Tibial nerve (tissue), 4 donors: ENCODE measurements at regions not wholly inside any gene's neighbourhood (a gene's known extent, or its start where the extent isn't known, plus 50 kb on each side); places are given as distances from the start of the nearest gene placed in this dataset.

Experiments used
- DNase-seq, 2 donors: peaks; one replicate each; pipeline ENCODE4 v3.0.0-alpha.2; 2019; ENCODE audit warnings: low spot score in 2 of 2
- H3K27ac ChIP-seq, 4 donors: fragments of 200-600 bp; sonication (generic) in 3 of 4; one replicate each; pipeline ENCODE4 v1.5.1; 2017 to 2019; ENCODE audit warnings: mild to moderate bottlenecking in 1 of 4
- H3K27me3 ChIP-seq, 2 donors: fragments of 200-600 bp; sonication (generic) in 1 of 2; one replicate each; pipeline versions ENCODE4 v1.5.1 to v1.6.0; 2017 to 2019
- H3K36me3 ChIP-seq, 3 donors: fragments of 200-600 bp; sonication (generic); one replicate each; pipeline ENCODE4 v1.5.1; 2018 to 2019
- H3K4me1 ChIP-seq, 4 donors: fragments of 200-600 bp; sonication (generic) in 3 of 4; one replicate each; pipeline ENCODE4 v1.5.1; 2017 to 2019
- H3K4me3 ChIP-seq, 4 donors: fragments of 200-600 bp; sonication (generic) in 3 of 4; one replicate each; pipeline ENCODE4 v1.5.1; 2017 to 2019; ENCODE audit warnings: mild to moderate bottlenecking in 1 of 4, moderate library complexity in 1 of 4
- H3K9me3 ChIP-seq, 4 donors: fragments of 200-600 bp; sonication (generic) in 3 of 4; one replicate each; pipeline ENCODE4 v1.5.1; 2017 to 2019
- EP300 ChIP-seq, 2 donors: sonication (generic); formaldehyde crosslinking; IDR thresholded peaks; one replicate each; pipeline ENCODE4 v1.6.1; 2017; ENCODE audit warnings: antibody characterized with exemption in 2 of 2, mild to moderate bottlenecking in 1 of 2
- POLR2A ChIP-seq, 2 donors: fragments of 450-650 bp; IDR thresholded peaks; one replicate each; pipeline ENCODE4 v1.6.1; 2017; ENCODE audit warnings: antibody characterized with exemption in 2 of 2, mild to moderate bottlenecking in 2 of 2, moderate library complexity in 2 of 2
- WGBS, 2 donors: methylation state at CpG; one replicate each; pipeline ENCODE4 v1.1.5; 2018; 5-methylcytosine and 5-hydroxymethylcytosine counted together
- TF ChIP-seq, protein P1 (sequence below), 5 experiments: fragments of 200-600 bp in 3 of 5; fragments of 450-650 bp in 2 of 5; sonication (generic) in 3 of 5; IDR thresholded peaks; one replicate each; pipeline ENCODE4 v1.5.1; 2016 to 2019; ENCODE audit warnings: antibody characterized with exemption in 5 of 5, mild to moderate bottlenecking in 3 of 5, moderate library complexity in 2 of 5

DNA sequence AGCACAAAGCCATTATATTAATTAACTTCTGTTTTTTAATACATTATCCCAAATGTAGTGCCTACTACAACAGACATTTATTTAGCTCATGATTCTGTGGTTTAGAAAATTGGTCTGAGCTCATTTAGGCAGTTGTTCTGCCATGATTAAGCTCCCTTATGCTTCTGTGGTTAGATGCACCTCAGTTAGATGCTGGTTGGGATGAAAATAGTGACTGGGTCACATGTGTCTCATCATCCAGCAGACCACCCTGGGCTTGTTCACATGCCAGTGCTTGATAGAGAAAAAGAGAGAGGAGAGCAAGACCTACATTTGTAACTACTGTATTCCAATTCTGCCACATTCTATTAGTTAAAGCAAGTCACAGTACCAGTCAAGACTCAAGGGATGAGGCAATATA lies 376.4 kb upstream of the GNPDA2 start:
- Histone ChIP-seq H3K36me3 (no peaks in the 10 kb centered on the region), H3K27ac (no peak overlapping the region), H3K9me3 (peaks cover 0 to 10% (median 1%) of the 10 kb centered on the region in 4 donors), H3K27me3 (no peaks in the 10 kb centered on the region), H3K4me3 (no peak overlapping the region), H3K4me1 (no peaks in the 10 kb centered on the region)
- TF ChIP-seq, protein P1, sequence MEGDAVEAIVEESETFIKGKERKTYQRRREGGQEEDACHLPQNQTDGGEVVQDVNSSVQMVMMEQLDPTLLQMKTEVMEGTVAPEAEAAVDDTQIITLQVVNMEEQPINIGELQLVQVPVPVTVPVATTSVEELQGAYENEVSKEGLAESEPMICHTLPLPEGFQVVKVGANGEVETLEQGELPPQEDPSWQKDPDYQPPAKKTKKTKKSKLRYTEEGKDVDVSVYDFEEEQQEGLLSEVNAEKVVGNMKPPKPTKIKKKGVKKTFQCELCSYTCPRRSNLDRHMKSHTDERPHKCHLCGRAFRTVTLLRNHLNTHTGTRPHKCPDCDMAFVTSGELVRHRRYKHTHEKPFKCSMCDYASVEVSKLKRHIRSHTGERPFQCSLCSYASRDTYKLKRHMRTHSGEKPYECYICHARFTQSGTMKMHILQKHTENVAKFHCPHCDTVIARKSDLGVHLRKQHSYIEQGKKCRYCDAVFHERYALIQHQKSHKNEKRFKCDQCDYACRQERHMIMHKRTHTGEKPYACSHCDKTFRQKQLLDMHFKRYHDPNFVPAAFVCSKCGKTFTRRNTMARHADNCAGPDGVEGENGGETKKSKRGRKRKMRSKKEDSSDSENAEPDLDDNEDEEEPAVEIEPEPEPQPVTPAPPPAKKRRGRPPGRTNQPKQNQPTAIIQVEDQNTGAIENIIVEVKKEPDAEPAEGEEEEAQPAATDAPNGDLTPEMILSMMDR (IDR thresholded peaks at IDR 0.05) = no peak
- no peak for TF ChIP-seq EP300 (IDR thresholded peaks at IDR 0.05)
- TF ChIP-seq POLR2A (IDR thresholded peaks at IDR 0.05) = no peak
- no peak for DNase-seq

DNA sequence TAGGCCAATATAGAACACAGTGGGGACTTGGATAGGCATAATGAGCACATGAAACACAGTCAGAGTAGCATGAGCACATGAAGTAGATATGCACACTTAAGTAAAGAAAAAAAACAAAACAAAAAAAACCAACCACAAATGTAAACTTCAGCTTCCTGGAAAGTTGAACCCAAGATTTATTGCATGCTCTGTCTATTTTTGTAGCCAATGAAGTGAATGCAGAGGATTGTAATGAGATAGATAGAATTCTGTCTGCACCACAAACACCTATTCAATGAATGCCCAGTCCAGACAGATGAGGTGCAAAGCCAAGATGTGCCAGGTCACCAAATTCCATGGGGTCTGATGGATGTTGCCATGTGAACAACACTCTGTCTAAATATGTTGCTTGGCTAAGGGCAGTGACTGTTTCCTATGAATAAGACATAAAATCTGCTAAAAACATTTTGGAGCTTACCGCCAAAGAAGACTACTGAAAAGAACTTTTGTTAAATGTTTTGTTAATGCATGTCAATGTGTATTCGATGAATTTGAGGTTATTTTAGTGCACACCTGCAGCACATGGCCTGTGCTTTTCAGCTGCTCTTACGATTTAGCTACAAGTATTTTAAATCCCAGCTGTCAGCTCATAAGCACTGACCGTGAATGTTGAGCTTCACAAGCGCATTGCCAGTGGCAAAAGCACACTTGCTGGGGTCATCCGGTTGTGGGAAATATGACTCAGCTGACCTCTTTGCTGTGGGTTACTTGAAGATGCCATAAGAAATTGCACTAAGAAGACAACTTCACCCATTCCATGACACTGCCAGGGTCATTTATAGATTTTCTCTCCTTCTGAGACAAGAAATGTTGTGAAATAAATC lies 374.8 kb upstream of the GNPDA2 start:
- DNase-seq = no peak
- peaks cover 0 to 3% (median under 1%) of the 10 kb centered on the region in 4 donors for H3K9me3 ChIP-seq
- no peaks in the 10 kb centered on the region for H3K36me3 ChIP-seq
- no peaks in the 10 kb centered on the region for H3K27me3 ChIP-seq
- TF ChIP-seq EP300 (IDR thresholded peaks at IDR 0.05) (no peak), POLR2A (IDR thresholded peaks at IDR 0.05) (no peak)
- TF ChIP-seq, protein P1 (IDR thresholded peaks at IDR 0.05) = no peak
- no peaks in the 10 kb centered on the region for H3K4me1 ChIP-seq
- H3K27ac ChIP-seq = no peak overlapping the region
- WGBS, 2 donors = 29 to 37% methylated on average over 6 of the region's 6 CpGs
- H3K4me3 ChIP-seq = no peak overlapping the region

DNA sequence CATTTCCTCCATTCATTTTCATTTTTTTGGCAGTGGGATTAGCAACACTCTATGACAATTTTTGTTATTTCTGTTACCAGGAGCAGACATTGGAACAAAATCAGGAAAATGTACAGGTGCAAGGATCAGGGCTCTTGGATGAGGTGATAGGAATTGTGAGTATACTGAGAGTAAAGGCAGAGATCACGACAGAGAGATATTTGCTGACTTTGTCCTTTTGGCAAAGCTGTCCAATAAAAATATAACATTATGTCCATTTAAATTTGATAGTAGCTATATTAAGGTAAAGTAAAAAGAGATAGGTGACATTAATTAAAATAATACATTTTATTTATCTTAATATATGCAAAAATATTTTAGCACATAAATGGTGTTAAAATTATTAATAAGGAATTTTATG lies 373.1 kb upstream of the GNPDA2 start:
- no peak overlapping the region for H3K4me3 ChIP-seq
- no peaks in the 10 kb centered on the region for H3K36me3 ChIP-seq
- TF ChIP-seq EP300 (IDR thresholded peaks at IDR 0.05) = no peak
- no peaks in the 10 kb centered on the region for H3K4me1 ChIP-seq
- 82 to 84% methylated on average over 1 of the region's 1 CpG for WGBS, 2 donors
- DNase-seq = no peak
- no peak overlapping the region for H3K27ac ChIP-seq
- peaks cover 0 to 3% (median 0%) of the 10 kb centered on the region in 4 donors for H3K9me3 ChIP-seq
- H3K27me3 ChIP-seq = no peaks in the 10 kb centered on the region

DNA sequence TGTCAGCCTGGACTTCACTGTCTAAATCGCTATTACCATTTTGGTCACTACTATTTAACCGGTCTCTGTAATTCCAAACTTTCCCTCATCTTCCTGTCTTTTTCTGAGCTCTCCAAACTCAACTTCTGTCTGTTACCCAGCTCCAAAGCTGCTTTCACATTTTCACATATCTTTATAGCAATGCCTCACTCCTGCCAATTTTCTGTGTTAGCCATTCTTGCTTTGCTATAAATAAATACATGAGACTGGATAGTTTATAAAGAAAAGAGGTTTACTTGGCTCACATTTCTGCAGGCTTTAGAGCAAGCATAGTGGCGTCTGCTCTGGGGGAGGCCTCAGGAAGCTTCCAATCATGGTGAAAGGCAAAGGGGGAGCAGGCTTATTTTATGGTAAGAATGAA lies 368.3 kb upstream of the GNPDA2 start:
- DNase-seq = no peak
- TF ChIP-seq EP300 (IDR thresholded peaks at IDR 0.05) (no peak), POLR2A (IDR thresholded peaks at IDR 0.05) (no peak)
- TF ChIP-seq, protein P1 (IDR thresholded peaks at IDR 0.05) = no peak
- Histone ChIP-seq H3K4me1 (no peaks in the 10 kb centered on the region), H3K27ac (no peak overlapping the region), H3K9me3 (peaks cover 0 to 15% (median 1%) of the 10 kb centered on the region in 4 donors), H3K4me3 (no peak overlapping the region), H3K27me3 (no peaks in the 10 kb centered on the region), H3K36me3 (no peaks in the 10 kb centered on the region)
- 78 to 94% methylated on average over 3 of the region's 3 CpGs for WGBS, 2 donors

DNA sequence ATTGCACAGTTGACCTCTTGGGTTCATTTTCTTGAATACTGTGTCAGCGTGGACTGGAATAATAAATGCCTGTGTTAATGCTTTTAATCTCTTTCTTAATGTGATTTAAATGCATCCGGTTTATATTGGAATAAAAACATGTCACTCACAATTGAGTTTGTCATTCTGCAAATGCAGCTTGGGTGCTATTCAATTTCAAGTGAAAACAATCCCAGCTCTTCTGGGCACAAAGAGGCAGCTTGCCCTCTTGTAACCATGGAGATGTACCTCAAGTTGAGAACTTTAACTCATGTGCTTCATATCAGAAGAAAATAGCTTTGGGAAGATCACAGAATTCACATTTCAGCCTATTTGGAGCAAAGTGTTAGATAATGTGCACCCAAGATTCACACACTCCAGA lies 355.7 kb upstream of the GNPDA2 start:
- H3K9me3 ChIP-seq = peaks cover 0 to 10% (median 0%) of the 10 kb centered on the region in 4 donors
- TF ChIP-seq, protein P1 (IDR thresholded peaks at IDR 0.05) = no peak
- TF ChIP-seq POLR2A (IDR thresholded peaks at IDR 0.05) (no peak), EP300 (IDR thresholded peaks at IDR 0.05) (no peak)

More for the DNA sequence above, 355.7 kb upstream of the GNPDA2 start:
- H3K36me3 ChIP-seq = no peaks in the 10 kb centered on the region
- DNase-seq = no peak
- no peaks in the 10 kb centered on the region for H3K4me1 ChIP-seq
- no peak overlapping the region for H3K4me3 ChIP-seq
- no peak overlapping the region for H3K27ac ChIP-seq
- no peaks in the 10 kb centered on the region for H3K27me3 ChIP-seq
- WGBS, 2 donors = 68 to 75% methylated on average over 2 of the region's 2 CpGs
